Neural progenitor cell (in vitro differentiated cells): ENCODE measurements at regions not wholly inside any gene's neighbourhood (a gene's known extent, or its start where the extent isn't known, plus 50 kb on each side); places are given as distances from the start of the nearest gene placed in this dataset.

Experiments
- DNase-seq: peaks from one replicate; pipeline ENCODE4 v3.0.0-alpha.2; 2016; ENCODE audit warnings: low spot score
- H2AFZ ChIP-seq: fragments of 200-600 bp; sonication (generic); replicated peaks from 2 replicates; pipeline ENCODE4 v1.6.1; 2016; ENCODE audit warnings: antibody characterized with exemption
- H3F3A ChIP-seq: fragments of 200-600 bp; sonication (generic); 2 replicates; pipeline ENCODE4 v1.6.1; 2016; ENCODE audit warnings: antibody characterized with exemption, low read depth
- H3K27ac ChIP-seq: fragments of 200-600 bp; sonication (generic); 2 replicates; pipeline ENCODE4 v1.5.1; 2016; ENCODE audit warnings: mild to moderate bottlenecking
- H3K27me3 ChIP-seq: fragments of 200-600 bp; sonication (generic); 2 replicates; pipeline ENCODE4 v1.6.1; 2016; ENCODE audit warnings: mild to moderate bottlenecking, moderate library complexity
- H3K36me3 ChIP-seq: fragments of 200-600 bp; sonication (generic); 2 replicates; pipeline ENCODE4 v1.5.1; 2016
- H3K4me1 ChIP-seq: fragments of 200-600 bp; sonication (generic); 2 replicates; pipeline ENCODE4 v1.6.1; 2016; ENCODE audit warnings: mixed run types
- H3K4me2 ChIP-seq: fragments of 200-600 bp; sonication (generic); 2 replicates; pipeline ENCODE4 v1.6.1; 2016
- H3K4me3 ChIP-seq: fragments of 200-600 bp; sonication (generic); 2 replicates; pipeline ENCODE4 v1.5.1; 2016
- H3K79me2 ChIP-seq: fragments of 200-600 bp; sonication (generic); 2 replicates; pipeline ENCODE4 v1.6.1; 2016; ENCODE audit warnings: low read depth
- H3K9ac ChIP-seq: fragments of 200-600 bp; sonication (generic); 2 replicates; pipeline ENCODE4 v1.6.1; 2016
- H3K9me3 ChIP-seq: fragments of 200-600 bp; sonication (generic); 2 replicates; pipeline ENCODE4 v1.5.1; 2016; ENCODE audit warnings: low read depth
- H4K20me1 ChIP-seq: fragments of 200-600 bp; sonication (generic); 2 replicates; pipeline ENCODE4 v1.6.1; 2016; ENCODE audit warnings: low read depth
- H3K27ac Mint-ChIP-seq: 3 replicates; pipeline ENCODE4 v1.8.0; 2021; ENCODE audit warnings: mixed read lengths
- H3K27me3 Mint-ChIP-seq: 2 replicates; pipeline ENCODE4 v1.8.0; 2022; ENCODE audit warnings: low read depth, mild to moderate bottlenecking, inconsistent platforms, moderate library complexity, mixed read lengths; ENCODE audit not compliant: insufficient read depth
- H3K36me3 Mint-ChIP-seq: 3 replicates; pipeline ENCODE4 v1.8.0; 2021; ENCODE audit warnings: mixed read lengths
- H3K4me1 Mint-ChIP-seq: 3 replicates; pipeline ENCODE4 v1.8.0; 2021; ENCODE audit warnings: mixed read lengths
- H3K4me3 Mint-ChIP-seq: 3 replicates; pipeline ENCODE4 v1.8.0; 2021; ENCODE audit warnings: mild to moderate bottlenecking, moderate library complexity, mixed read lengths
- H3K9me3 Mint-ChIP-seq: 3 replicates; pipeline ENCODE4 v1.8.0; 2020; ENCODE audit warnings: mixed read lengths
- CTCF ChIP-seq: fragments of 200-600 bp; sonication (generic); IDR thresholded peaks from 2 replicates; pipeline ENCODE4 v1.5.1; 2017; ENCODE audit warnings: antibody characterized with exemption, mild to moderate bottlenecking
- EZH2 ChIP-seq: fragments of 200-600 bp; sonication (generic); IDR thresholded peaks from 2 replicates; pipeline ENCODE4 v1.6.1; 2017; ENCODE audit warnings: antibody characterized with exemption, mild to moderate bottlenecking, moderate library complexity
- EZH2phosphoT487 ChIP-seq: fragments of 200-600 bp; sonication (generic); IDR thresholded peaks from 2 replicates; pipeline ENCODE4 v1.6.1; 2017; ENCODE audit warnings: antibody characterized with exemption

DNA sequence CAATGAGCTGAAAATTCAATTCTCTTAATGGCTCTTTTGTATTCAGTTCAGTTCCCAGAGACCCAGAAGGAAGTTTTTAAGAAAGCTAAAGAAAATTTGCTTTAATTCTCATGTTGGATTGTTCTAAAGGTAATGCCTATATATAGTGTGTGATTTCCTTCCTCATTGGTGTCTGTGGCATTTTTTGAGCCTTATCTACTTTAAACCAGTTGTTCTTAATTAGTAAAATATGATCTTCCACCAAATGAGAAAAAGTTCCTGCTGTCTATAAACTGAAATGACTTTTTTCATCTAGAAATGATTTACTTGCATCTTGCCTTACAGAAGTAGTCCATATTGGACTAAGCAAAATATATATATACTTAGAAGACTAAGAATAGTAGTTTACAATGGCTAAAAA is 622.1 kb upstream of the KIRREL3 start:
- Mint-ChIP-seq H3K36me3 (no peaks in the 10 kb centered on the region), H3K27me3 (peaks cover 2% of the 10 kb centered on the region), H3K4me1 (peaks cover 26% of the 10 kb centered on the region), H3K27ac (no peak overlapping the region), H3K9me3 (peaks cover 3% of the 10 kb centered on the region), H3K4me3 (no peak overlapping the region)
- Histone ChIP-seq H3K79me2 (no peaks in the 10 kb centered on the region), H3F3A (no peaks in the 10 kb centered on the region), H3K9me3 (no peaks in the 10 kb centered on the region), H2AFZ (no peak overlapping the region), H3K27me3 (no peaks in the 10 kb centered on the region), H3K9ac (no peak overlapping the region), H3K4me2 (no peak overlapping the region), H4K20me1 (no peaks in the 10 kb centered on the region), H3K4me3 (no peak overlapping the region), H3K36me3 (no peaks in the 10 kb centered on the region), H3K27ac (no peak overlapping the region), H3K4me1 (peaks cover 10% of the 10 kb centered on the region)
- TF ChIP-seq EZH2 (no peak), EZH2phosphoT487 (no peak), CTCF (no peak)
- no peak for DNase-seq

DNA sequence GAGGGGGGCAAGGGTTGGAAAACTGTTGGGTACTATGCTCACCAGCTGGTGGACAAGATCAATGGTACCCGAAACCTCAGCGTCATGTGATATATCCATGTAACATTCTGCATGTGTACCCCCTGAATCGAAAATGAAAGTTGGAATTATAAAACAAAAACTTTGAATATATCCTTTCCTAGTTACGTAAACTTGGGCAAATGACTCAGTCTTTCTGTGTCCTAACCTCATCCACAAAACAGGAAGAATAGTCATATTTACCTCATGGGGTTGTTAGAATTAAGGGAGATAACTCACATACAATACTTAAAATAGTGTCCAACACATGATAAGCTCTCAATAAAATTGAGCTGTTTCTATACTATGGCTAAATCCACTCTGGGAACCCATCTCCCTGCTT is 620.1 kb upstream of the KIRREL3 start:
- H3K4me3 Mint-ChIP-seq = no peak overlapping the region
- no peak overlapping the region for H3K27ac Mint-ChIP-seq
- no peaks in the 10 kb centered on the region for H3K9me3 ChIP-seq
- H3K27ac ChIP-seq = no peak overlapping the region
- H3K79me2 ChIP-seq = no peaks in the 10 kb centered on the region
- H3K9me3 Mint-ChIP-seq = peaks cover 3% of the 10 kb centered on the region
- peaks cover 10% of the 10 kb centered on the region for H3K4me1 ChIP-seq
- no peaks in the 10 kb centered on the region for H4K20me1 ChIP-seq
- H3K4me3 ChIP-seq = no peak overlapping the region
- no peak overlapping the region for H2AFZ ChIP-seq
- H3F3A ChIP-seq = no peaks in the 10 kb centered on the region
- H3K36me3 ChIP-seq = no peaks in the 10 kb centered on the region
- peaks cover 2% of the 10 kb centered on the region for H3K27me3 Mint-ChIP-seq
- TF ChIP-seq EZH2 (no peak), EZH2phosphoT487 (no peak), CTCF (no peak)
- H3K9ac ChIP-seq = no peak overlapping the region
- H3K36me3 Mint-ChIP-seq = no peaks in the 10 kb centered on the region
- no peaks in the 10 kb centered on the region for H3K27me3 ChIP-seq
- no peak overlapping the region for H3K4me2 ChIP-seq
- peaks cover 25% of the 10 kb centered on the region for H3K4me1 Mint-ChIP-seq
- no peak for DNase-seq

- Histone ChIP-seq H4K20me1 (no peaks in the 10 kb centered on the region), H2AFZ (no peak overlapping the region), H3K9me3 (no peaks in the 10 kb centered on the region), H3K79me2 (no peaks in the 10 kb centered on the region), H3K27me3 (no peaks in the 10 kb centered on the region), H3K27ac (no peak overlapping the region), H3K4me2 (no peak overlapping the region), H3K4me3 (no peak overlapping the region), H3F3A (no peaks in the 10 kb centered on the region), H3K9ac (no peak overlapping the region), H3K4me1 (peaks cover 10% of the 10 kb centered on the region), H3K36me3 (no peaks in the 10 kb centered on the region)
- Mint-ChIP-seq H3K27ac (no peak overlapping the region), H3K36me3 (no peaks in the 10 kb centered on the region), H3K4me1 (peaks cover 17% of the 10 kb centered on the region), H3K4me3 (no peak overlapping the region), H3K27me3 (peaks cover 2% of the 10 kb centered on the region), H3K9me3 (peaks cover 3% of the 10 kb centered on the region)
- TF ChIP-seq EZH2phosphoT487 (no peak), CTCF (no peak), EZH2 (no peak)
- no peak for DNase-seq
These were observed 619.4 kb upstream of the KIRREL3 start for GRCh38 chr11:127619946-127620345.

GRCh38 chr11:127618721-127619120 is 618.2 kb upstream of the KIRREL3 start:
- H3K4me2 ChIP-seq = no peak overlapping the region
- H3F3A ChIP-seq = no peaks in the 10 kb centered on the region
- Mint-ChIP-seq H3K27ac (no peak overlapping the region), H3K4me1 (peaks cover 6% of the 10 kb centered on the region), H3K9me3 (peaks cover 3% of the 10 kb centered on the region), H3K27me3 (peaks cover 2% of the 10 kb centered on the region), H3K36me3 (no peaks in the 10 kb centered on the region), H3K4me3 (no peak overlapping the region)
- H3K79me2 ChIP-seq = no peaks in the 10 kb centered on the region
- TF ChIP-seq EZH2phosphoT487 (no peak), CTCF (no peak), EZH2 (no peak)
- no peaks in the 10 kb centered on the region for H3K27me3 ChIP-seq
- no peak overlapping the region for H3K27ac ChIP-seq
- no peak overlapping the region for H3K9ac ChIP-seq
- no peaks in the 10 kb centered on the region for H3K36me3 ChIP-seq
- H2AFZ ChIP-seq = no peak overlapping the region
- H4K20me1 ChIP-seq = no peaks in the 10 kb centered on the region
- DNase-seq = no peak
- no peaks in the 10 kb centered on the region for H3K9me3 ChIP-seq
- H3K4me3 ChIP-seq = no peak overlapping the region
- H3K4me1 ChIP-seq = peaks cover 5% of the 10 kb centered on the region
